Activated naive CD8-positive, alpha-beta T cell treated with anti-CD3 and anti-CD28 coated beads, Interleukin-2, amount 10 ng/mL, durations not matched to agents 7 days and 5 days (primary cell): ENCODE measurements at regions not wholly inside any gene's neighbourhood (a gene's known extent, or its start where the extent isn't known, plus 50 kb on each side); places are given as distances from the start of the nearest gene placed in this dataset.

Source experiments
- ATAC-seq: fragments of 150-1000 bp; cut with Tn5 transposase; one replicate; pipeline ENCODE4 v1.10.0; 2021; ENCODE audit warnings: low read depth, moderate library complexity
- POLR2A ChIA-PET: fragments of 350-600 bp; sonication (Branson Sonifier 250); formaldehyde crosslinking; loops from one replicate; lab custom pipeline; 2021; ENCODE audit warnings: antibody characterized with exemption; lab: Charles Lee
- DNase-seq: peaks from one replicate; pipeline ENCODE4 v3.0.0; 2021
- H3K27ac Mint-ChIP-seq: one replicate; pipeline ENCODE4 v1.8.0; 2022; ENCODE audit warnings: mild to moderate bottlenecking, mixed read lengths
- H3K27me3 Mint-ChIP-seq: one replicate; pipeline ENCODE4 v1.8.0; 2022; ENCODE audit warnings: mild to moderate bottlenecking, moderate library complexity, mixed read lengths
- H3K36me3 Mint-ChIP-seq: one replicate; pipeline ENCODE4 v1.8.0; 2021; ENCODE audit warnings: mild to moderate bottlenecking, mixed read lengths
- H3K4me1 Mint-ChIP-seq: one replicate; pipeline ENCODE4 v1.8.0; 2021; ENCODE audit warnings: mixed read lengths
- H3K4me3 Mint-ChIP-seq: one replicate; pipeline ENCODE4 v1.8.0; 2022; ENCODE audit warnings: mild to moderate bottlenecking, moderate library complexity, mixed read lengths
- H3K9me3 Mint-ChIP-seq: one replicate; pipeline ENCODE4 v1.8.0; 2021; ENCODE audit warnings: mixed read lengths

GRCh38 chr22:48697694-48698276, 1129.9 kb downstream of the BRD1 start:
- ATAC-seq (no peak), DNase-seq (no peak)
- no peak overlapping the region for H3K27ac Mint-ChIP-seq
- no peaks in the 10 kb centered on the region for H3K27me3 Mint-ChIP-seq
- H3K9me3 Mint-ChIP-seq = no peaks in the 10 kb centered on the region
- POLR2A ChIA-PET = no interaction called here
- H3K4me1 Mint-ChIP-seq = no peaks in the 10 kb centered on the region
- no peak overlapping the region for H3K4me3 Mint-ChIP-seq
- no peaks in the 10 kb centered on the region for H3K36me3 Mint-ChIP-seq

- ATAC-seq (no peak), DNase-seq (no peak)
- Mint-ChIP-seq H3K4me3 (no peak overlapping the region), H3K36me3 (no peaks in the 10 kb centered on the region), H3K9me3 (no peaks in the 10 kb centered on the region), H3K27me3 (no peaks in the 10 kb centered on the region), H3K4me1 (no peaks in the 10 kb centered on the region), H3K27ac (no peak overlapping the region)
- POLR2A ChIA-PET = no interaction called here
These were observed 1130.5 kb downstream of the BRD1 start for GRCh38 chr22:48697223-48697622.

DNA sequence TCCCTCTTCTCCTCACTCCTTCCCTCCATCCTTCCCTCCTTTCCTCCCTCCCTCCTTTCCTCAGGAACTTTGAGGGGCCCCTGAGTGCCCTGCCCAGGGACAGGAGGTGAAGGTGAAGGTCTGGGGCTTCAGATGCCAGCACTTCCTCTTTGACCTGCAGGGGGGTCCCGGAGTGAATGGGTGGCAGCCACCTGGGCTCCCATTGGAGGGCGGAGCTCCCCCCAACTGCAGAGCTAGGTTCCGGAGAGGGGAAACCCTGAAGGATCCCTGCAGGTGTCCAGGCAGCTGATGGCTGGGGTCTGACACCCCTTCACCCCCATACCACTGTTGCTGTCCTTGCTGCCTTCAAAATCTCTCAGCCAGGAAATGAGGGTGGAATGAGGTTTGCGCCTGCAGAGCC, 1131.3 kb downstream of the BRD1 start:
- Mint-ChIP-seq H3K4me1 (no peaks in the 10 kb centered on the region), H3K36me3 (no peaks in the 10 kb centered on the region), H3K27me3 (no peaks in the 10 kb centered on the region), H3K27ac (no peak overlapping the region), H3K4me3 (no peak overlapping the region), H3K9me3 (no peaks in the 10 kb centered on the region)
- ATAC-seq (no peak), DNase-seq (no peak)
- POLR2A ChIA-PET = no interaction called here

DNA sequence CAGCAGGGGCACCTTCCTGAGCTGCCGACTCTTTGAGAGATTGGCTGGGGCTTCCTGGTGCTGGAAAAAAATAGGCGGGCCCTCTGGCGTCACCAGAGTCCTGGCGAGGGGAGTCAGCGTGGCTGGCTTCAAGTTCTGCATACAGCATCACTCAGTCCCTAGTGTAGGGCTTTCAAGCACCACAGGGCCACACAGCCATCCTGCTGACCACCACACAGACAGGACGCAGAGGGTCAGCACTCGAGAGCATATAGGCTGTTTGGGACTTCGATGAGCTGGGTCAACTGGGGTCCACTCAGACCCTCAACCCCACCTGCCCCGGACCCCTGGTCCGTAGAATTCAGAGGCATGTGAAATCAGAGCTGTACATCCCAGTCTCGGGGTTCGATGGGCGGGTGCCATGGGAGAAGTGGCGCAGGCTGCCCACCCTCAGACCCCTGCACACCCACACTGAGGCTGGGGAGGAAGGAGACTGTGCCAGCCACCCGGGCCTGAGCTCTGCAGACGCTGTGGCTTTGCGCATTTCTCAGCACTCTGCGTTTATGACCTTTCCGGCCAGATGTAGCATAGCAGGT, 1131.9 kb downstream of the BRD1 start:
- Mint-ChIP-seq H3K36me3 (no peaks in the 10 kb centered on the region), H3K27ac (no peak overlapping the region), H3K27me3 (no peaks in the 10 kb centered on the region), H3K4me3 (no peak overlapping the region), H3K9me3 (no peaks in the 10 kb centered on the region), H3K4me1 (no peaks in the 10 kb centered on the region)
- DNase-seq = no peak
- ATAC-seq = no peak
- POLR2A ChIA-PET = no interaction called here

DNA sequence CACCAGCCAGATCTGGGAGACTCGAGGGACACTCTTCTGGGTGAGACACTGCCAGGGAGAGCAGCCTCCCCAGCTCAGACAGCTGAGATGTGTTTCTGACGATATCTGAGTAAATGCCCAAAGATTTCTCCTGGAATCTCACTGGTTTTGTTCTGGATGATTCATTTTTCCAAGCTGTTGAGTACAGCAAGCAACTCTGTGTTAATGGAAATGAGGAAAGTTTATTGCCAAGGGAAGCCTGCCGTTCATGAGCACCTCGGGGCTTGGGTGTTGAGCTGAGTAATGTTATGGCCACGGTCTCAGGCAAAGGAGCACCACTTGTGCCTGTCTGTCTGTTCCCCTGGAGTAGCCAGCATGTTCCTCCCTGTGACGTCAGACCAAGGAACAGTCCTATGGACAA, 1132.4 kb downstream of the BRD1 start:
- Mint-ChIP-seq H3K4me3 (no peak overlapping the region), H3K27ac (no peak overlapping the region), H3K27me3 (no peaks in the 10 kb centered on the region), H3K4me1 (no peaks in the 10 kb centered on the region), H3K36me3 (no peaks in the 10 kb centered on the region), H3K9me3 (no peaks in the 10 kb centered on the region)
- ATAC-seq (no peak), DNase-seq (no peak)
- POLR2A ChIA-PET = no interaction called here

DNA sequence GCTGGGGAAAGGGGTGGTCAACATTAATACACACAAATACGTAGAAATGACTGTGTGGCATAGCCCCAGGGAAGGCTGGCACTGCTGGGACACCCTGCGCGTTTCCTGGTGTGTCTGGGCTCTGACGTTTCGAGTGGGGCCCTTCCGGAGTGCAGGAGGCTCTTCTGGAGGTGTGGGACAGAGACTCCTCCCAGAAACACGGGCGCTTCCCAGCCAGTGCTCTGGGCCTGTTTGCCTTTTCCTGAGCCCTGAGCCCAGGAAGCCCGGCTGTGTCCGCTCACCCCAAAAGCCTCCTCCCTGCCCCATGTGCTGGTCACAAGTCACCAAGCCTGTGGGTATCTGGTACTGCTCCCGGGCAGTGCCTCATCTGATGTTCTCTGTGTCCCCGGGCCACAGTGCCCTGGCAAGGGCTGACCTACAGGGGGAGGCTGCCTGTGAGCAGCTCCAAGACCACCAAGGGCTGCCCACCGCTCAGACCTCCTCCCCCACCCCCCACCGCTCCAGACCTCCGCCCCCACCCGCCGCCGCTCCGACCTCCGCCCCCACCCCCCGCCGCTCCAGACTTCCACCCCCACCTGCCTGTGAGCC, 1133.3 kb downstream of the BRD1 start:
- H3K36me3 Mint-ChIP-seq = no peaks in the 10 kb centered on the region
- no peak overlapping the region for H3K4me3 Mint-ChIP-seq
- no peaks in the 10 kb centered on the region for H3K4me1 Mint-ChIP-seq
- DNase-seq = no peak
- H3K9me3 Mint-ChIP-seq = no peaks in the 10 kb centered on the region
- no peak overlapping the region for H3K27ac Mint-ChIP-seq
- POLR2A ChIA-PET = no interaction called here
- no peaks in the 10 kb centered on the region for H3K27me3 Mint-ChIP-seq
- no peak for ATAC-seq

DNA sequence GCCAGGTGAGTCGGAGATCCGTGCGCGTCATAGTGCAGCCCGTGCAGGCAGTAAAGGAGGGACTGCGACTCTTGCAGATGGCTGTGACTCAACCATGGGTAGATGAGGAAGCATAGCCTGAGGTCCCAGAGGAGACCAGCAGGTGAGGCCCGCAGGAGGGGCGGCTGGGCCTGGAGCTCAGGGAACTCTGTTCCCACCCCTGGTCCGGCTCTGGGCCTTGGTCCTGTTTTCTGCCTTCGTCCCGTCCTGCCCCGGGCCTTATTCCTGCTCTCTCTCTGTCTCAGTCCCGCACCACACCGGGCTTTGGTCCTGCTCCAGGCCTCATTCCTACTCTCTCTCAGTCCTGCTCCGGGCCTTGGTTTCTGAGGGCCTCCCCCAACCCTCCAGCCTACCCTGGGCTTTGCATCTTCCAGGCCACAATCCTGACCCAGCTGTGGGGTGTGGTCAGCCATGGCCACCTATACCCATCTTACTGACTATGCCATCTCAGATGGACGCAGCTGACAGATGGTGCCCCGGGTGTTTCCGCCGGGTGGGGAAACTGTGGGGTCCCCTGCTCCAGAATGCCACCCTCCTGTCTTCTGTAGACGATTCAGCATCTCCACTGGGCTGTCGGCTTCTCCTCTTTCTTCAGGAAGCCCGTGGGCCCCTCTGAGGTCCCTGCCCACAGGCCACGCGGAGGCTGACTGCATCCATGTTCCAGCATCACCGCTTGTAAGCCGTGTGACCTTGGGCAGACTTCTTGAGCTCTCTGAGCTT, 1134.1 kb downstream of the BRD1 start:
- POLR2A ChIA-PET = no interaction called here
- Mint-ChIP-seq H3K27me3 (no peaks in the 10 kb centered on the region), H3K27ac (no peak overlapping the region), H3K4me1 (no peaks in the 10 kb centered on the region), H3K36me3 (no peaks in the 10 kb centered on the region), H3K4me3 (no peak overlapping the region), H3K9me3 (no peaks in the 10 kb centered on the region)
- no peak for ATAC-seq
- DNase-seq = no peak

GRCh38 chr22:48692734-48693376, 1134.8 kb downstream of the BRD1 start:
- ATAC-seq = no peak
- POLR2A ChIA-PET = no interaction called here
- Mint-ChIP-seq H3K27ac (no peak overlapping the region), H3K9me3 (no peaks in the 10 kb centered on the region), H3K4me3 (no peak overlapping the region), H3K4me1 (no peaks in the 10 kb centered on the region), H3K27me3 (no peaks in the 10 kb centered on the region), H3K36me3 (no peaks in the 10 kb centered on the region)
- DNase-seq = no peak

- ATAC-seq (no peak), DNase-seq (no peak)
- peaks cover 3% of the 10 kb centered on the region for H3K9me3 Mint-ChIP-seq
- H3K4me3 Mint-ChIP-seq = no peak overlapping the region
- H3K27ac Mint-ChIP-seq = no peak overlapping the region
- POLR2A ChIA-PET = no interaction called here
- no peaks in the 10 kb centered on the region for H3K36me3 Mint-ChIP-seq
- H3K4me1 Mint-ChIP-seq = no peaks in the 10 kb centered on the region
- no peaks in the 10 kb centered on the region for H3K27me3 Mint-ChIP-seq
These were observed 1136.2 kb downstream of the BRD1 start for GRCh38 chr22:48691431-48691851.

- Mint-ChIP-seq H3K27ac (no peak overlapping the region), H3K27me3 (no peaks in the 10 kb centered on the region), H3K9me3 (peaks cover 4% of the 10 kb centered on the region), H3K4me3 (no peak overlapping the region), H3K36me3 (no peaks in the 10 kb centered on the region), H3K4me1 (no peaks in the 10 kb centered on the region)
- no peak for DNase-seq
- POLR2A ChIA-PET = no interaction called here
- no peak for ATAC-seq
These were observed 1136.9 kb downstream of the BRD1 start for GRCh38 chr22:48690583-48691317.

DNA sequence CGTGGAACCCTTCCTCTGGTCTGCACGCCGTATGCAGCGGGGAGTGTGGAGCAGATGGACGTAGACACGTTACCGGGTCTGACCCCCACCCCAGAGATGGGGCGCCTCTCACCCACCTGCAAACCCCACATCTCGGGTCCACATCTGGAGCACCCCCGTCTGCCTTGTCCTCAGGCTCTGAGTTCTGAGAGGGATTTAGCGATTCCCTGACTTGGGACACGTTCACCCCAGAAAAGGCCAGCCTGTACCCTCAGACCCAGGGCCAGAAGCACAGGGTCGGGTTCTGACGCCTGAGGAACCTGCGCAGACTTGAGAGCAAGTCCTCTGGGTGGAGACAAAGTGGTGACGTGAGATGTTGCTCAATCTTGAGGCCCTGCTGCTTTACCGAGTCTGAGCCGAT, 1138.5 kb downstream of the BRD1 start:
- H3K4me1 Mint-ChIP-seq = no peaks in the 10 kb centered on the region
- H3K4me3 Mint-ChIP-seq = no peak overlapping the region
- no peak overlapping the region for H3K27ac Mint-ChIP-seq
- H3K9me3 Mint-ChIP-seq = peaks cover 4% of the 10 kb centered on the region
- DNase-seq (no peak), ATAC-seq (no peak)
- no peaks in the 10 kb centered on the region for H3K27me3 Mint-ChIP-seq
- POLR2A ChIA-PET = no interaction called here
- no peaks in the 10 kb centered on the region for H3K36me3 Mint-ChIP-seq

- DNase-seq = no peak
- peaks cover 4% of the 10 kb centered on the region for H3K9me3 Mint-ChIP-seq
- no peak overlapping the region for H3K27ac Mint-ChIP-seq
- no peaks in the 10 kb centered on the region for H3K36me3 Mint-ChIP-seq
- no peak overlapping the region for H3K4me3 Mint-ChIP-seq
- no peaks in the 10 kb centered on the region for H3K27me3 Mint-ChIP-seq
- POLR2A ChIA-PET = interaction anchor here (0.7 kb wide), 1 partner anchor 11 kb away, joined by 3 read pairs; no protein-coding TSS in a partner anchor
- ATAC-seq = no peak
- H3K4me1 Mint-ChIP-seq = no peaks in the 10 kb centered on the region
These were observed 1139.3 kb downstream of the BRD1 start for GRCh38 chr22:48688366-48688765.

DNA sequence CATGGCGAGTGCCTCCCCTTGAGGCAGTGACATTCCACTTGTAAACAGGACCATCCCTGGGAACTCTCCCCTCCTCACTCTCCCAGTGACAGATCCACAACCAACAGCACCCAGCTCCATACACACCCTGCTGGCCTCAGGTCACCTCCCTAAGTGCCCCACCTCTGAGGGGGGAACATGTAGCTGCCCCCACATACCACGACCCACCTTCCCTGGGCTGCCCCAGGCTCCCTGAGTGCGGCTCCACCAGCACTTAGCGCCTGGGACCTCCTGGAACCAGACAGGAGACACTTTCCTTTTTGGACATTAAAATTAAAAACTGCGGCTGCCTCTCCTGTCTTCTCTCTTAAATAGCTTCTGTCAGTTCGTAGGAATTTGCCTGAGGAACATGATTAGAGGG, 1140.1 kb downstream of the BRD1 start:
- no peak overlapping the region for H3K27ac Mint-ChIP-seq
- no peaks in the 10 kb centered on the region for H3K4me1 Mint-ChIP-seq
- POLR2A ChIA-PET = no interaction called here
- H3K4me3 Mint-ChIP-seq = no peak overlapping the region
- peaks cover 4% of the 10 kb centered on the region for H3K9me3 Mint-ChIP-seq
- H3K36me3 Mint-ChIP-seq = no peaks in the 10 kb centered on the region
- H3K27me3 Mint-ChIP-seq = no peaks in the 10 kb centered on the region
- no peak for ATAC-seq
- no peak for DNase-seq
